OCI-LY7 (cell line): ENCODE measurements at regions not wholly inside any gene's neighbourhood (a gene's known extent, or its start where the extent isn't known, plus 50 kb on each side); places are given as distances from the start of the nearest gene placed in this dataset.

Experiments used
- BruUV-seq: library from RNA; stranded (reverse); fragments of 400-500 nt; replicated peaks from 2 replicates; lab custom pipeline; 2021; lab: Mats Ljungman, UMichigan
- CTCF ChIA-PET: fragments of 300-600 bp; sonication (Branson Sonifier 250); formaldehyde crosslinking; loops from one replicate; lab custom pipeline; 2022; ENCODE audit warnings: antibody characterized with exemption; ENCODE audit not compliant: unreplicated experiment; lab: Charles Lee
- POLR2A ChIA-PET: fragments of 300-600 bp; sonication (Branson Sonifier 250); formaldehyde crosslinking; loops from one replicate; lab custom pipeline; 2022; ENCODE audit warnings: antibody characterized with exemption; lab: Charles Lee
- DNase-seq: peaks from one replicate; pipeline ENCODE4 v3.0.0-alpha.2; 2015; ENCODE audit warnings: low spot score
- H2AFZ ChIP-seq: fragments of 200-600 bp; sonication (generic), shearing (Covaris generic); 2 replicates; pipeline ENCODE4 v1.6.1; 2014; ENCODE audit warnings: mild to moderate bottlenecking, antibody characterized with exemption, low read length, moderate library complexity
- H3K27ac ChIP-seq: fragments of 200-600 bp; sonication (generic); 2 replicates; pipeline ENCODE4 v1.5.1; 2014; ENCODE audit warnings: mixed run types, low read depth, mild to moderate bottlenecking, moderate library complexity, low read length, inconsistent platforms; ENCODE audit not compliant: poor library complexity, severe bottlenecking
- H3K36me3 ChIP-seq: fragments of 200-600 bp; sonication (generic); 2 replicates; pipeline ENCODE4 v1.6.1; 2014; ENCODE audit warnings: mild to moderate bottlenecking, antibody characterized with exemption, low read length, moderate library complexity, mixed read lengths; ENCODE audit not compliant: insufficient read depth
- H3K4me1 ChIP-seq: fragments of 200-600 bp; sonication (generic); 2 replicates; pipeline ENCODE4 v1.5.1; 2014; ENCODE audit warnings: mild to moderate bottlenecking, low read length; ENCODE audit not compliant: insufficient read depth, poor library complexity, severe bottlenecking
- H3K4me2 ChIP-seq: fragments of 200-600 bp; sonication (generic); 2 replicates; pipeline ENCODE4 v1.6.1; 2014; ENCODE audit warnings: mild to moderate bottlenecking, low read length
- H3K4me3 ChIP-seq: fragments of 200-600 bp; sonication (generic); 2 replicates; pipeline ENCODE4 v1.5.1; 2014; ENCODE audit warnings: mild to moderate bottlenecking, low read depth, low read length; ENCODE audit not compliant: poor library complexity, severe bottlenecking
- H3K79me2 ChIP-seq: fragments of 200-600 bp; sonication (generic); 2 replicates; pipeline ENCODE4 v1.6.1; 2016; ENCODE audit warnings: low read depth, mild to moderate bottlenecking, low read length, moderate library complexity, mixed read lengths; ENCODE audit not compliant: insufficient read depth
- H3K9me2 ChIP-seq: fragments of 200-600 bp; sonication (generic); 2 replicates; pipeline ENCODE4 v1.6.1; 2016; ENCODE audit warnings: mild to moderate bottlenecking, low read length, mixed read lengths; ENCODE audit not compliant: insufficient read depth
- H3K9me3 ChIP-seq: fragments of 200-600 bp; sonication (generic); 2 replicates; pipeline ENCODE4 v1.6.1; 2014; ENCODE audit warnings: mild to moderate bottlenecking, mixed run types, low read length, mixed read lengths
- H4K20me1 ChIP-seq: fragments of 200-600 bp; sonication (generic); 2 replicates; pipeline ENCODE4 v1.6.1; 2014; ENCODE audit warnings: mild to moderate bottlenecking, antibody characterized with exemption, low read length, moderate library complexity, mixed read lengths; ENCODE audit not compliant: insufficient read depth
- CTCF ChIP-seq: fragments of 200-600 bp; sonication (generic); conservative IDR thresholded peaks from 2 replicates; pipeline ENCODE4 v1.5.1; 2014; ENCODE audit warnings: mild to moderate bottlenecking, antibody characterized with exemption, low read length, moderate library complexity, mixed read lengths
- EZH2phosphoT487 ChIP-seq: fragments of 200-600 bp; sonication (generic); IDR thresholded peaks from 2 replicates; pipeline ENCODE4 v1.6.1; 2018; ENCODE audit warnings: low read depth, borderline replicate concordance, mild to moderate bottlenecking, mixed run types, antibody characterized with exemption, low read length, moderate library complexity, mixed read lengths
- intact Hi-C: fragments of 100-400 bp; cut with micrococcal nuclease; formaldehyde crosslinking; loops from one replicate; pipeline ENCODE4 v1.10.0; 2022; ENCODE audit not compliant: unreplicated experiment

DNA sequence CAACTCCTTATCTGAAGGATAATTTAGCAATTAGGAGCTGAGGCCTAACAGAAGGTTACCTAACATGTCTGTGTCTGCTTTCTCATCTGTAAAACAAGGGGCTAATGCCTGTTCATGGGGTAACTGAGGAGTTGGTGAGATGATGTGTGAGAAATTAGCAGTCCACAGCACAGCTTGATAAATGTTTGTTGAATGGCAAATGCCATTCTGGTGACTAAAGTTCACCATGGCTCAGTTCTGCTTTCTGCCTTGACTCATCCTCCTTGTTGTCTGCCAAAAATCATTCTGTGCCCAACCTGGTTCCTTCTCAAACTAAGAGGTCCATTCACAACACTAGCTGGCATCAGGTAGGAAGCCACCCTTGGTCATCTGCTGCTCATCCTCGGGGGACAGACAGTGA is 552.0 kb upstream of the KLF4 start:
- Histone ChIP-seq H3K4me1 (no peaks in the 10 kb centered on the region), H3K9me2 (no peaks in the 10 kb centered on the region), H3K4me3 (no peak overlapping the region), H3K27ac (no peak overlapping the region), H3K36me3 (no peaks in the 10 kb centered on the region), H3K9me3 (peaks cover 8% of the 10 kb centered on the region; the same call in 1 of the 2 replicates), H3K4me2 (no peak overlapping the region), H2AFZ (no peak overlapping the region), H3K79me2 (no peaks in the 10 kb centered on the region), H4K20me1 (no peaks in the 10 kb centered on the region)
- POLR2A ChIA-PET, result no interaction called here
- no peak for TF ChIP-seq CTCF
- no peak for TF ChIP-seq EZH2phosphoT487
- no peak for DNase-seq
- BruUV-seq, result no TSS peak
- CTCF ChIA-PET, result no interaction called here
- intact Hi-C loops, result no loop called here

DNA sequence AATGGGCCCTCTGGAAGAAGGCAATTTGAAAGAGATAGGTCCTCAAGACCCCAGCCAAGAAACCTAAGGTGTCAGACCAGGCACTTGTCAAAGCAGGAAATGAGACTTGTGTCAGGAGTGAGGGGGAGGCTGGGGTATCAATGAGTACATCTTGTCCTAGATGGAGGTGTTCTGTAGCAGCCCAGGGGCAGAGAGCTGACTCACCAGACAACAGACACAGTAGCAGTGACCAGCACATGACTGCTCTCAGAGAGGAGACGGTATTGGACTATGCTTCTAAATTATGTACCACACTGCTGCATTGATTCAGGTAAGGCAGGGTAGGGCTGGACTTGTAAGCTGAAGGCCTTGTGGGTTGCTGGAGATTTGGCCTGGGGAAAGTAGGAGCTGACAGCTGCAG is 551.2 kb upstream of the KLF4 start:
- intact Hi-C loops, result no loop called here
- no peak overlapping the region for H3K4me2 ChIP-seq

More for the DNA sequence above, 551.2 kb upstream of the KLF4 start:
- DNase-seq, result no peak
- Histone ChIP-seq H2AFZ (no peak overlapping the region), H3K79me2 (no peaks in the 10 kb centered on the region), H3K9me2 (no peaks in the 10 kb centered on the region), H3K36me3 (no peaks in the 10 kb centered on the region), H4K20me1 (no peaks in the 10 kb centered on the region), H3K9me3 (peaks cover 8% of the 10 kb centered on the region; the same call in 1 of the 2 replicates), H3K27ac (no peak overlapping the region), H3K4me1 (no peaks in the 10 kb centered on the region), H3K4me3 (no peak overlapping the region)
- TF ChIP-seq CTCF, result no peak
- no peak for TF ChIP-seq EZH2phosphoT487
- BruUV-seq, result no TSS peak
- ChIA-PET CTCF (no interaction called here), POLR2A (interaction anchor here (0.6 kb wide), 1 partner anchor 1716 kb away, joined by 3 read pairs; no protein-coding TSS in a partner anchor)
